ENCODE measurements at regions not wholly inside any gene's neighbourhood (a gene's known extent, or its start where the extent isn't known, plus 50 kb on each side); places are given as distances from the start of the nearest gene placed in this dataset.

- peaks cover 0 to 4% (median 2%) of the 10 kb centered on the region in 4 donors for H3K9me3 ChIP-seq (ENCODE audit: control insufficient read depth in 4 of 4, insufficient read depth in 3 of 4, low read length in 3 of 4)
- no peak overlapping the region for H3K4me3 ChIP-seq
- 42 to 81% methylated on average over 1 of the region's 1 CpG for WGBS, 2 donors
- no peaks in the 10 kb centered on the region for H3K4me1 ChIP-seq (ENCODE audit: control insufficient read depth in 5 of 5, insufficient read depth in 5 of 5, low read length in 5 of 5)
- H3K36me3 ChIP-seq (ENCODE audit: control insufficient read depth in 4 of 4, insufficient read depth in 4 of 4, low read length in 4 of 4): no peaks in the 10 kb centered on the region
- H3K27me3 ChIP-seq (ENCODE audit: control insufficient read depth in 3 of 3, insufficient read depth in 3 of 3, low read length in 2 of 3): no peaks in the 10 kb centered on the region
- no peak overlapping the region for H3K27ac ChIP-seq (ENCODE audit: low read depth in 1 of 2, low read length in 1 of 2)
- DNase-seq: no peak
- ATAC-seq (ENCODE audit: insufficient read depth, low FRiP score): no peak
- no peak overlapping the region for H3K9ac ChIP-seq (ENCODE audit: insufficient read depth in 1 of 2, low read length in 2 of 2)
- TF ChIP-seq, protein P1, sequence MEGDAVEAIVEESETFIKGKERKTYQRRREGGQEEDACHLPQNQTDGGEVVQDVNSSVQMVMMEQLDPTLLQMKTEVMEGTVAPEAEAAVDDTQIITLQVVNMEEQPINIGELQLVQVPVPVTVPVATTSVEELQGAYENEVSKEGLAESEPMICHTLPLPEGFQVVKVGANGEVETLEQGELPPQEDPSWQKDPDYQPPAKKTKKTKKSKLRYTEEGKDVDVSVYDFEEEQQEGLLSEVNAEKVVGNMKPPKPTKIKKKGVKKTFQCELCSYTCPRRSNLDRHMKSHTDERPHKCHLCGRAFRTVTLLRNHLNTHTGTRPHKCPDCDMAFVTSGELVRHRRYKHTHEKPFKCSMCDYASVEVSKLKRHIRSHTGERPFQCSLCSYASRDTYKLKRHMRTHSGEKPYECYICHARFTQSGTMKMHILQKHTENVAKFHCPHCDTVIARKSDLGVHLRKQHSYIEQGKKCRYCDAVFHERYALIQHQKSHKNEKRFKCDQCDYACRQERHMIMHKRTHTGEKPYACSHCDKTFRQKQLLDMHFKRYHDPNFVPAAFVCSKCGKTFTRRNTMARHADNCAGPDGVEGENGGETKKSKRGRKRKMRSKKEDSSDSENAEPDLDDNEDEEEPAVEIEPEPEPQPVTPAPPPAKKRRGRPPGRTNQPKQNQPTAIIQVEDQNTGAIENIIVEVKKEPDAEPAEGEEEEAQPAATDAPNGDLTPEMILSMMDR (IDR thresholded peaks at IDR 0.05; ENCODE audit: control extremely low read depth, extremely low read depth): no peak
Measured at GRCh38 chr20:6519556-6519955, 247.9 kb upstream of the BMP2 start.

- Histone ChIP-seq H3K36me3 (ENCODE audit: control insufficient read depth in 4 of 4, insufficient read depth in 4 of 4, low read length in 4 of 4) (no peaks in the 10 kb centered on the region), H3K9ac (ENCODE audit: insufficient read depth in 1 of 2, low read length in 2 of 2) (no peak overlapping the region), H3K27me3 (ENCODE audit: control insufficient read depth in 3 of 3, insufficient read depth in 3 of 3, low read length in 2 of 3) (no peaks in the 10 kb centered on the region), H3K27ac (ENCODE audit: low read depth in 1 of 2, low read length in 1 of 2) (no peak overlapping the region), H3K4me1 (ENCODE audit: control insufficient read depth in 5 of 5, insufficient read depth in 5 of 5, low read length in 5 of 5) (no peaks in the 10 kb centered on the region), H3K4me3 (no peak overlapping the region), H3K9me3 (ENCODE audit: control insufficient read depth in 4 of 4, insufficient read depth in 3 of 4, low read length in 3 of 4) (no peaks in the 10 kb centered on the region)
- TF ChIP-seq, protein P1 (IDR thresholded peaks at IDR 0.05; ENCODE audit: control extremely low read depth, extremely low read depth): no peak
- ATAC-seq (ENCODE audit: insufficient read depth, low FRiP score) (no peak), DNase-seq (no peak)
- WGBS, 2 donors: 7 to 10% methylated on average over 1 of the region's 1 CpG
Measured at GRCh38 chr20:6515261-6515660, 252.2 kb upstream of the BMP2 start.

- DNase-seq: no peak
- Histone ChIP-seq H3K36me3 (ENCODE audit: control insufficient read depth in 4 of 4, insufficient read depth in 4 of 4, low read length in 4 of 4) (no peaks in the 10 kb centered on the region), H3K27me3 (ENCODE audit: control insufficient read depth in 3 of 3, insufficient read depth in 3 of 3, low read length in 2 of 3) (no peaks in the 10 kb centered on the region), H3K4me1 (ENCODE audit: control insufficient read depth in 5 of 5, insufficient read depth in 5 of 5, low read length in 5 of 5) (no peaks in the 10 kb centered on the region), H3K9me3 (ENCODE audit: control insufficient read depth in 4 of 4, insufficient read depth in 3 of 4, low read length in 3 of 4) (peaks cover 0 to 5% (median 0%) of the 10 kb centered on the region in 4 donors), H3K9ac (ENCODE audit: insufficient read depth in 1 of 2, low read length in 2 of 2) (no peak overlapping the region), H3K27ac (ENCODE audit: low read depth in 1 of 2, low read length in 1 of 2) (no peak overlapping the region), H3K4me3 (no peak overlapping the region)
- ATAC-seq (ENCODE audit: insufficient read depth, low FRiP score): no peak
- TF ChIP-seq, protein P1 (IDR thresholded peaks at IDR 0.05; ENCODE audit: control extremely low read depth, extremely low read depth): no peak
- WGBS, 2 donors: 82 to 88% methylated on average over 6 of the region's 6 CpGs
Measured at GRCh38 chr20:6513599-6513998, 253.9 kb upstream of the BMP2 start.

DNA sequence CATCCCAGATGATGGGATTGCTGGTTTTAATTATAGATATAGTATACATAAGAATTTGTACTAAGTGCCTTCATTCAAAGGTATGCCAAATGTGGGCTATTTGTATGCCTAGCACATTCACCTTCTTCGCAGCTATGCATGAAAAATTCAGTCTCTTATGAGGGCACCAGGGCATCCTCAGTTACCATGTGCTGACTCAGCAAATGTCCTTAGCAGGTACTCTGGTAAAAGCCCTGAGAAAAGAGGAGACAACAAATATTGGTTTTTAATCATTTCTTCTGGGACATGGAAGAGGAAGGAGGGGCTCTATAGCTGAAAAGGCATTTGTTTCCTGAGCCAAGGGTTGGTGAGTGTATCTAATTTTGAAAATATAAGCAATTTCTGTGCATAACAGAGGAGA is 258.1 kb upstream of the BMP2 start:
- H3K27me3 ChIP-seq (ENCODE audit: control insufficient read depth in 3 of 3, insufficient read depth in 3 of 3, low read length in 2 of 3): no peaks in the 10 kb centered on the region
- H3K4me3 ChIP-seq: no peak overlapping the region
- 50 to 85% methylated on average over 1 of the region's 1 CpG for WGBS, 2 donors
- TF ChIP-seq, protein P1 (IDR thresholded peaks at IDR 0.05; ENCODE audit: control extremely low read depth, extremely low read depth): no peak
- H3K27ac ChIP-seq (ENCODE audit: low read depth in 1 of 2, low read length in 1 of 2): no peak overlapping the region
- no peak overlapping the region for H3K9ac ChIP-seq (ENCODE audit: insufficient read depth in 1 of 2, low read length in 2 of 2)
- H3K36me3 ChIP-seq (ENCODE audit: control insufficient read depth in 4 of 4, insufficient read depth in 4 of 4, low read length in 4 of 4): no peaks in the 10 kb centered on the region
- DNase-seq (no peak), ATAC-seq (ENCODE audit: insufficient read depth, low FRiP score) (no peak)
- peaks cover 0 to 5% (median 0%) of the 10 kb centered on the region in 4 donors for H3K9me3 ChIP-seq (ENCODE audit: control insufficient read depth in 4 of 4, insufficient read depth in 3 of 4, low read length in 3 of 4)
- H3K4me1 ChIP-seq (ENCODE audit: control insufficient read depth in 5 of 5, insufficient read depth in 5 of 5, low read length in 5 of 5): no peaks in the 10 kb centered on the region
